GM23338 (cell line): ENCODE measurements at regions not wholly inside any gene's neighbourhood (a gene's known extent, or its start where the extent isn't known, plus 50 kb on each side); places are given as distances from the start of the nearest gene placed in this dataset.
A peak's percentile ranks its signal among the peaks of the same experiment; 100 is the strongest.

ENCODE experiments used
- ATAC-seq: fragments of 200-7000 bp; cut with Tn5 transposase; 3 replicates; pipeline ENCODE4 v1.9.1; 2020
- DNase-seq: peaks from one replicate; pipeline ENCODE4 v3.0.0-alpha.2; 2015; ENCODE audit warnings: low spot score
- H2AFZ ChIP-seq: fragments of 200-600 bp; sonication (generic); 2 replicates; pipeline ENCODE4 v1.8.0; 2016; ENCODE audit warnings: antibody characterized with exemption, mild to moderate bottlenecking, moderate library complexity
- H3F3A ChIP-seq: fragments of 200-600 bp; sonication (generic); replicated peaks from 2 replicates; pipeline ENCODE4 v1.8.0; 2017; ENCODE audit warnings: antibody characterized with exemption, mixed run types, low read depth
- H3K27ac ChIP-seq: fragments of 200-600 bp; sonication (generic); 2 replicates; pipeline ENCODE4 v1.6.1; 2016; ENCODE audit warnings: low read depth
- H3K27me3 ChIP-seq: fragments of 200-600 bp; sonication (generic); 2 replicates; pipeline ENCODE4 v1.8.0; 2016; ENCODE audit warnings: mild to moderate bottlenecking, mixed run types, moderate library complexity; ENCODE audit not compliant: insufficient read depth
- H3K36me3 ChIP-seq: fragments of 200-600 bp; sonication (generic); 2 replicates; pipeline ENCODE4 v1.8.0; 2016; ENCODE audit warnings: mild to moderate bottlenecking; ENCODE audit not compliant: insufficient read depth
- H3K4me1 ChIP-seq: fragments of 200-600 bp; sonication (generic); 2 replicates; pipeline ENCODE4 v1.8.0; 2016; ENCODE audit warnings: mild to moderate bottlenecking, moderate library complexity; ENCODE audit not compliant: insufficient read depth
- H3K4me2 ChIP-seq: fragments of 200-600 bp; sonication (generic); 2 replicates; pipeline ENCODE4 v1.7.1; 2017; ENCODE audit warnings: mixed run types
- H3K4me3 ChIP-seq: fragments of 200-600 bp; sonication (generic); 2 replicates; pipeline ENCODE4 v1.6.1; 2016; ENCODE audit warnings: mixed run types
- H3K79me2 ChIP-seq: fragments of 200-600 bp; sonication (generic); replicated peaks from 2 replicates; pipeline ENCODE4 v1.8.0; 2017; ENCODE audit warnings: mild to moderate bottlenecking; ENCODE audit not compliant: insufficient read depth
- H3K9me2 ChIP-seq: fragments of 200-600 bp; sonication (generic); 2 replicates; pipeline ENCODE4 v1.8.0; 2017; ENCODE audit not compliant: insufficient read depth
- H4K20me1 ChIP-seq: fragments of 200-600 bp; sonication (generic); replicated peaks from 2 replicates; pipeline ENCODE4 v1.8.0; 2017; ENCODE audit warnings: mild to moderate bottlenecking; ENCODE audit not compliant: insufficient read depth
- H3K27ac Mint-ChIP-seq: 2 replicates; pipeline ENCODE4 v1.8.0; 2020; ENCODE audit warnings: inconsistent platforms, mild to moderate bottlenecking, moderate library complexity, mixed read lengths
- H3K27me3 Mint-ChIP-seq: 3 replicates; pipeline ENCODE4 v1.8.0; 2022; ENCODE audit warnings: low read depth, mild to moderate bottlenecking, moderate library complexity, mixed read lengths, inconsistent platforms; ENCODE audit not compliant: insufficient read depth, poor library complexity
- H3K36me3 Mint-ChIP-seq: 3 replicates; pipeline ENCODE4 v1.8.0; 2021; ENCODE audit warnings: low read depth, mild to moderate bottlenecking, inconsistent platforms, moderate library complexity, mixed read lengths
- H3K4me1 Mint-ChIP-seq: 3 replicates; pipeline ENCODE4 v1.8.0; 2020; ENCODE audit warnings: mild to moderate bottlenecking, inconsistent platforms, mixed read lengths
- H3K4me3 Mint-ChIP-seq: 3 replicates; pipeline ENCODE4 v1.8.0; 2021; ENCODE audit warnings: moderate library complexity, mild to moderate bottlenecking, inconsistent platforms, mixed read lengths
- H3K9me3 Mint-ChIP-seq: 3 replicates; pipeline ENCODE4 v1.8.0; 2020; ENCODE audit warnings: moderate library complexity, mild to moderate bottlenecking, inconsistent platforms, mixed read lengths
- CREB1 ChIP-seq: fragments of 250-450 bp; sonication (Bioruptor Pico); IDR thresholded peaks from 2 replicates; pipeline ENCODE4 v1.5.0; 2020; ENCODE audit warnings: low read depth, mild to moderate bottlenecking, moderate library complexity
- EZH2 ChIP-seq: fragments of 200-600 bp; sonication (generic); IDR thresholded peaks from one replicate; pipeline ENCODE4 v1.8.0; 2017; ENCODE audit warnings: antibody characterized with exemption, mild to moderate bottlenecking, low read depth; ENCODE audit not compliant: unreplicated experiment
- EZH2phosphoT487 ChIP-seq: fragments of 200-600 bp; sonication (generic); IDR thresholded peaks from one replicate; pipeline ENCODE4 v1.8.1; 2018; ENCODE audit warnings: antibody characterized with exemption; ENCODE audit not compliant: unreplicated experiment
- STAT1 ChIP-seq: IDR thresholded peaks from one replicate; pipeline ENCODE4 v1.6.1; 2016; ENCODE audit warnings: antibody characterized with exemption; ENCODE audit not compliant: unreplicated experiment
- ZNF114 ChIP-seq: fragments of 250-450 bp; sonication (Bioruptor Pico); IDR thresholded peaks from 2 replicates; pipeline ENCODE4 v1.5.0; 2020; ENCODE audit warnings: mild to moderate bottlenecking, moderate library complexity
- ZNF331 ChIP-seq: fragments of 250-450 bp; sonication (Bioruptor Pico); IDR thresholded peaks from 2 replicates; pipeline ENCODE4 v1.5.0; 2020; ENCODE audit warnings: low read depth, mild to moderate bottlenecking, moderate library complexity
- TF ChIP-seq, protein P1 (sequence below): IDR thresholded peaks from one replicate; pipeline ENCODE4 v1.6.1; 2018; ENCODE audit warnings: antibody characterized with exemption; ENCODE audit not compliant: unreplicated experiment
- TF ChIP-seq, protein P2 (sequence below): IDR thresholded peaks from 2 replicates; pipeline ENCODE4 v1.6.1; 2016; ENCODE audit warnings: antibody characterized with exemption
- TF ChIP-seq, protein P3 (sequence below): fragments of 250-450 bp; sonication (Bioruptor Pico); IDR thresholded peaks from 2 replicates; pipeline ENCODE4 v1.5.0; 2020; ENCODE audit warnings: mild to moderate bottlenecking, moderate library complexity

DNA sequence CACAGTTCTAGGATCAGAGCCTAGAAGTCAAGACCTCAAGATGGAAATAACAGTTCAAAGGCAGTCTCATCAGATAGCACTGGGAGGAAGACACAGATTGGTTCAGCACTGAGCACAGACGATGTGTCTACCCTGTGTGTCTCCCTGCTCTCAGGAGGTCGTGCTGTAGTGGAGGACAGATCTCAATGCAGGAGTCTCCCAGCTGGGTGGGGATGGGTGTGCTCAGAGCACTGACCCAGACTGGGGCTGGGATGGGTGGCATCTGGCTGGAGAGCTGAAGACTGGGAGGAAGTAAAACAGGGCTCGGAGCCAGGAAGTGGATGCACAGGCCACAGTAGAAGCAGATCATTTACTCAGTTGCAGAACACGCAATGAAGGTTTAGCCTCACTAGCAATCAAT, 69.5 kb upstream of the GDF10 start:
- TF ChIP-seq, protein P1, sequence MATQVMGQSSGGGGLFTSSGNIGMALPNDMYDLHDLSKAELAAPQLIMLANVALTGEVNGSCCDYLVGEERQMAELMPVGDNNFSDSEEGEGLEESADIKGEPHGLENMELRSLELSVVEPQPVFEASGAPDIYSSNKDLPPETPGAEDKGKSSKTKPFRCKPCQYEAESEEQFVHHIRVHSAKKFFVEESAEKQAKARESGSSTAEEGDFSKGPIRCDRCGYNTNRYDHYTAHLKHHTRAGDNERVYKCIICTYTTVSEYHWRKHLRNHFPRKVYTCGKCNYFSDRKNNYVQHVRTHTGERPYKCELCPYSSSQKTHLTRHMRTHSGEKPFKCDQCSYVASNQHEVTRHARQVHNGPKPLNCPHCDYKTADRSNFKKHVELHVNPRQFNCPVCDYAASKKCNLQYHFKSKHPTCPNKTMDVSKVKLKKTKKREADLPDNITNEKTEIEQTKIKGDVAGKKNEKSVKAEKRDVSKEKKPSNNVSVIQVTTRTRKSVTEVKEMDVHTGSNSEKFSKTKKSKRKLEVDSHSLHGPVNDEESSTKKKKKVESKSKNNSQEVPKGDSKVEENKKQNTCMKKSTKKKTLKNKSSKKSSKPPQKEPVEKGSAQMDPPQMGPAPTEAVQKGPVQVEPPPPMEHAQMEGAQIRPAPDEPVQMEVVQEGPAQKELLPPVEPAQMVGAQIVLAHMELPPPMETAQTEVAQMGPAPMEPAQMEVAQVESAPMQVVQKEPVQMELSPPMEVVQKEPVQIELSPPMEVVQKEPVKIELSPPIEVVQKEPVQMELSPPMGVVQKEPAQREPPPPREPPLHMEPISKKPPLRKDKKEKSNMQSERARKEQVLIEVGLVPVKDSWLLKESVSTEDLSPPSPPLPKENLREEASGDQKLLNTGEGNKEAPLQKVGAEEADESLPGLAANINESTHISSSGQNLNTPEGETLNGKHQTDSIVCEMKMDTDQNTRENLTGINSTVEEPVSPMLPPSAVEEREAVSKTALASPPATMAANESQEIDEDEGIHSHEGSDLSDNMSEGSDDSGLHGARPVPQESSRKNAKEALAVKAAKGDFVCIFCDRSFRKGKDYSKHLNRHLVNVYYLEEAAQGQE: no peak
- TF ChIP-seq ZNF331 (CRISPR knock-in tag) (no peak), STAT1 (no peak), EZH2 (no peak)
- TF ChIP-seq, protein P2, sequence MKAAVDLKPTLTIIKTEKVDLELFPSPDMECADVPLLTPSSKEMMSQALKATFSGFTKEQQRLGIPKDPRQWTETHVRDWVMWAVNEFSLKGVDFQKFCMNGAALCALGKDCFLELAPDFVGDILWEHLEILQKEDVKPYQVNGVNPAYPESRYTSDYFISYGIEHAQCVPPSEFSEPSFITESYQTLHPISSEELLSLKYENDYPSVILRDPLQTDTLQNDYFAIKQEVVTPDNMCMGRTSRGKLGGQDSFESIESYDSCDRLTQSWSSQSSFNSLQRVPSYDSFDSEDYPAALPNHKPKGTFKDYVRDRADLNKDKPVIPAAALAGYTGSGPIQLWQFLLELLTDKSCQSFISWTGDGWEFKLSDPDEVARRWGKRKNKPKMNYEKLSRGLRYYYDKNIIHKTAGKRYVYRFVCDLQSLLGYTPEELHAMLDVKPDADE: no peak
- no peaks in the 10 kb centered on the region for H3K79me2 ChIP-seq
- H3K27ac ChIP-seq: no peak overlapping the region
- peaks cover under 1% of the 10 kb centered on the region for H3K27me3 Mint-ChIP-seq
- no peaks in the 10 kb centered on the region for H3K4me1 Mint-ChIP-seq
- H3K27ac Mint-ChIP-seq: no peak overlapping the region
- H3K36me3 Mint-ChIP-seq: peaks cover 9% of the 10 kb centered on the region; the same call in 2 of the 3 replicates
- no peak for ATAC-seq
- H3K27me3 ChIP-seq: no peaks in the 10 kb centered on the region
- H3K4me1 ChIP-seq: no peaks in the 10 kb centered on the region
- no peak overlapping the region for H3K4me3 ChIP-seq
- no peaks in the 10 kb centered on the region for H3K36me3 ChIP-seq
- H3F3A ChIP-seq: no peaks in the 10 kb centered on the region
- H3K9me2 ChIP-seq: 0 out of 2 replicates have a peak, but pooled peaks cover 7% of the 10 kb centered on the region
- peaks cover 16% of the 10 kb centered on the region for H3K9me3 Mint-ChIP-seq
- H4K20me1 ChIP-seq: no peaks in the 10 kb centered on the region
- no peak overlapping the region for H3K4me2 ChIP-seq
- H3K4me3 Mint-ChIP-seq: no peak overlapping the region
- H2AFZ ChIP-seq: 0 out of 2 replicates have a peak overlapping the region, but pooled peaks have one; percentile 32
- DNase-seq: no peak

DNA sequence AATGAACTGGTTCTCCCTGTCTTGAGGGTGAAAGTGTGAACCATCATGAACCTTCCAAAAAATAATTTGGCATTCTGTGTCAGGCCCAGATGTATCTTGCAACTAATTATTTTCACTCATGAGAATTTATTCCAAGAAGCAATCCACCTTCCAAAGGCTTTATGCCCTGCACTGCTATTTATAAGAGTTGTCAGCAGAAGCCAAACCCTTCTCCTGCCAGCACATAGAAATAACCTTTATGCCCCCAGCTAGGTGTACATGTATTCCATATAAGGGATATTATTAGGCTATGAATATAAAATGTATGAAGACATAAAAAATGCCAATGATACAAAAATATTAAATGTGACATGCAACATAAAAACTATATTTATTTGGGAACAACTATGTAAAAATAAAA, 69.0 kb upstream of the GDF10 start:
- H3K4me3 ChIP-seq: no peak overlapping the region
- 0 out of 2 replicates have a peak, but pooled peaks cover 7% of the 10 kb centered on the region for H3K9me2 ChIP-seq
- no peaks in the 10 kb centered on the region for H3F3A ChIP-seq
- Mint-ChIP-seq H3K36me3 (peaks cover 9% of the 10 kb centered on the region; the same call in 2 of the 3 replicates), H3K27ac (no peak overlapping the region), H3K27me3 (no peaks in the 10 kb centered on the region), H3K4me3 (no peak overlapping the region), H3K9me3 (peaks cover 15% of the 10 kb centered on the region), H3K4me1 (no peaks in the 10 kb centered on the region)
- no peaks in the 10 kb centered on the region for H3K4me1 ChIP-seq
- H4K20me1 ChIP-seq: no peaks in the 10 kb centered on the region
- no peaks in the 10 kb centered on the region for H3K27me3 ChIP-seq
- ATAC-seq (no peak), DNase-seq (no peak)
- H3K36me3 ChIP-seq: no peaks in the 10 kb centered on the region
- H3K27ac ChIP-seq: no peak overlapping the region
- H3K4me2 ChIP-seq: no peak overlapping the region
- no peak overlapping the region for H2AFZ ChIP-seq
- H3K79me2 ChIP-seq: no peaks in the 10 kb centered on the region
- TF ChIP-seq ZNF331 (CRISPR knock-in tag) (no peak), EZH2phosphoT487 (no peak), CREB1 (CRISPR knock-in tag) (no peak), STAT1 (no peak), ZNF114 (CRISPR knock-in tag) (no peak)
- TF ChIP-seq, protein P3, sequence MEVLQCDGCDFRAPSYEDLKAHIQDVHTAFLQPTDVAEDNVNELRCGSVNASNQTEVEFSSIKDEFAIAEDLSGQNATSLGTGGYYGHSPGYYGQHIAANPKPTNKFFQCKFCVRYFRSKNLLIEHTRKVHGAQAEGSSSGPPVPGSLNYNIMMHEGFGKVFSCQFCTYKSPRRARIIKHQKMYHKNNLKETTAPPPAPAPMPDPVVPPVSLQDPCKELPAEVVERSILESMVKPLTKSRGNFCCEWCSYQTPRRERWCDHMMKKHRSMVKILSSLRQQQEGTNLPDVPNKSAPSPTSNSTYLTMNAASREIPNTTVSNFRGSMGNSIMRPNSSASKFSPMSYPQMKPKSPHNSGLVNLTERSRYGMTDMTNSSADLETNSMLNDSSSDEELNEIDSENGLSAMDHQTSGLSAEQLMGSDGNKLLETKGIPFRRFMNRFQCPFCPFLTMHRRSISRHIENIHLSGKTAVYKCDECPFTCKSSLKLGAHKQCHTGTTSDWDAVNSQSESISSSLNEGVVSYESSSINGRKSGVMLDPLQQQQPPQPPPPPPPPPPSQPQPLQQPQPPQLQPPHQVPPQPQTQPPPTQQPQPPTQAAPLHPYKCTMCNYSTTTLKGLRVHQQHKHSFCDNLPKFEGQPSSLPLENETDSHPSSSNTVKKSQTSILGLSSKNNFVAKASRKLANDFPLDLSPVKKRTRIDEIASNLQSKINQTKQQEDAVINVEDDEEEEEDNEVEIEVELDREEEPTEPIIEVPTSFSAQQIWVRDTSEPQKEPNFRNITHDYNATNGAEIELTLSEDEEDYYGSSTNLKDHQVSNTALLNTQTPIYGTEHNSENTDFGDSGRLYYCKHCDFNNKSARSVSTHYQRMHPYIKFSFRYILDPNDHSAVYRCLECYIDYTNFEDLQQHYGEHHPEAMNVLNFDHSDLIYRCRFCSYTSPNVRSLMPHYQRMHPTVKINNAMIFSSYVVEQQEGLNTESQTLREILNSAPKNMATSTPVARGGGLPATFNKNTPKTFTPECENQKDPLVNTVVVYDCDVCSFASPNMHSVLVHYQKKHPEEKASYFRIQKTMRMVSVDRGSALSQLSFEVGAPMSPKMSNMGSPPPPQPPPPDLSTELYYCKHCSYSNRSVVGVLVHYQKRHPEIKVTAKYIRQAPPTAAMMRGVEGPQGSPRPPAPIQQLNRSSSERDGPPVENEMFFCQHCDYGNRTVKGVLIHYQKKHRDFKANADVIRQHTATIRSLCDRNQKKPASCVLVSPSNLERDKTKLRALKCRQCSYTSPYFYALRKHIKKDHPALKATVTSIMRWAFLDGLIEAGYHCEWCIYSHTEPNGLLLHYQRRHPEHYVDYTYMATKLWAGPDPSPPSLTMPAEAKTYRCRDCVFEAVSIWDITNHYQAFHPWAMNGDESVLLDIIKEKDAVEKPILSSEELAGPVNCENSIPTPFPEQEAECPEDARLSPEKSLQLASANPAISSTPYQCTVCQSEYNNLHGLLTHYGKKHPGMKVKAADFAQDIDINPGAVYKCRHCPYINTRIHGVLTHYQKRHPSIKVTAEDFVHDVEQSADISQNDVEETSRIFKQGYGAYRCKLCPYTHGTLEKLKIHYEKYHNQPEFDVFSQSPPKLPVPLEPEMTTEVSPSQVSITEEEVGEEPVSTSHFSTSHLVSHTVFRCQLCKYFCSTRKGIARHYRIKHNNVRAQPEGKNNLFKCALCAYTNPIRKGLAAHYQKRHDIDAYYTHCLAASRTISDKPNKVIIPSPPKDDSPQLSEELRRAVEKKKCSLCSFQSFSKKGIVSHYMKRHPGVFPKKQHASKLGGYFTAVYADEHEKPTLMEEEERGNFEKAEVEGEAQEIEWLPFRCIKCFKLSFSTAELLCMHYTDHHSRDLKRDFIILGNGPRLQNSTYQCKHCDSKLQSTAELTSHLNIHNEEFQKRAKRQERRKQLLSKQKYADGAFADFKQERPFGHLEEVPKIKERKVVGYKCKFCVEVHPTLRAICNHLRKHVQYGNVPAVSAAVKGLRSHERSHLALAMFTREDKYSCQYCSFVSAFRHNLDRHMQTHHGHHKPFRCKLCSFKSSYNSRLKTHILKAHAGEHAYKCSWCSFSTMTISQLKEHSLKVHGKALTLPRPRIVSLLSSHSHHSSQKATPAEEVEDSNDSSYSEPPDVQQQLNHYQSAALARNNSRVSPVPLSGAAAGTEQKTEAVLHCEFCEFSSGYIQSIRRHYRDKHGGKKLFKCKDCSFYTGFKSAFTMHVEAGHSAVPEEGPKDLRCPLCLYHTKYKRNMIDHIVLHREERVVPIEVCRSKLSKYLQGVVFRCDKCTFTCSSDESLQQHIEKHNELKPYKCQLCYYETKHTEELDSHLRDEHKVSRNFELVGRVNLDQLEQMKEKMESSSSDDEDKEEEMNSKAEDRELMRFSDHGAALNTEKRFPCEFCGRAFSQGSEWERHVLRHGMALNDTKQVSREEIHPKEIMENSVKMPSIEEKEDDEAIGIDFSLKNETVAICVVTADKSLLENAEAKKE (CRISPR knock-in tag): no peak
